Fibroblast of skin of right biceps (primary cell): ENCODE measurements at regions not wholly inside any gene's neighbourhood (a gene's known extent, or its start where the extent isn't known, plus 50 kb on each side); places are given as distances from the start of the nearest gene placed in this dataset.
A peak's percentile ranks its signal among the peaks of the same experiment; 100 is the strongest.
"Not testable (repeated sequence)": the region's sequence is repeated elsewhere in the genome, so short reads cannot be mapped to it uniquely, and the experiment has no call there.

Source experiments
- DNase-seq: peaks from one replicate; pipeline ENCODE4 v3.0.0-alpha.2; 2013

- DNase-seq = no peak
Observed at GRCh38 chr6:130615816-130616215, 211.4 kb upstream of the SMLR1 start.

GRCh38 chr6:130617658-130618057 lies 209.5 kb upstream of the SMLR1 start:
- no peak for DNase-seq

GRCh38 chr6:130618806-130619205 lies 208.4 kb upstream of the SMLR1 start:
- not testable (repeated sequence) for DNase-seq

- peak; percentile 32 for DNase-seq
Observed at GRCh38 chr6:130620338-130620781, 206.8 kb upstream of the SMLR1 start.

GRCh38 chr6:130622142-130622541 lies 205.1 kb upstream of the SMLR1 start:
- no peak for DNase-seq

- no peak for DNase-seq
Observed at GRCh38 chr6:130624046-130624445, 203.2 kb upstream of the SMLR1 start.

- DNase-seq = peak; percentile 73
Observed at GRCh38 chr6:130625825-130626527, 201.2 kb upstream of the SMLR1 start.

GRCh38 chr6:130628862-130629261 lies 198.3 kb upstream of the SMLR1 start:
- DNase-seq = no peak

GRCh38 chr6:130629640-130630039 lies 197.6 kb upstream of the SMLR1 start:
- DNase-seq = no peak

GRCh38 chr6:130632277-130632676 lies 194.9 kb upstream of the SMLR1 start:
- no peak for DNase-seq

GRCh38 chr6:130632897-130633296 lies 194.3 kb upstream of the SMLR1 start:
- no peak for DNase-seq

- no peak for DNase-seq
Observed at GRCh38 chr6:130643361-130643760, 183.8 kb upstream of the SMLR1 start.

- DNase-seq = no peak
Observed at GRCh38 chr6:130644175-130644574, 183.0 kb upstream of the SMLR1 start.

GRCh38 chr6:130644769-130645168 lies 182.4 kb upstream of the SMLR1 start:
- not testable (repeated sequence) for DNase-seq

- DNase-seq = peak; percentile 57
Observed at GRCh38 chr6:130647246-130647645, 180.0 kb upstream of the SMLR1 start.

- peak; percentile 53 for DNase-seq
Observed at GRCh38 chr6:130655586-130655985, 171.6 kb upstream of the SMLR1 start.

GRCh38 chr6:130661077-130661476 lies 166.1 kb upstream of the SMLR1 start:
- no peak for DNase-seq

- DNase-seq = no peak
Observed at GRCh38 chr6:130666786-130667185, 160.4 kb upstream of the SMLR1 start.

GRCh38 chr6:130670142-130670541 lies 157.1 kb upstream of the SMLR1 start:
- peak; percentile 29 for DNase-seq

- no peak for DNase-seq
Observed at GRCh38 chr6:130671119-130671518, 156.1 kb upstream of the SMLR1 start.

- no peak for DNase-seq
Observed at GRCh38 chr6:130671577-130671976, 155.6 kb upstream of the SMLR1 start.

- DNase-seq = no peak
Observed at GRCh38 chr6:130672153-130672552, 155.1 kb upstream of the SMLR1 start.

GRCh38 chr6:130674604-130675003 lies 152.6 kb upstream of the SMLR1 start:
- DNase-seq = no peak

- DNase-seq = peak; percentile 29
Observed at GRCh38 chr6:130675072-130675471, 152.1 kb upstream of the SMLR1 start.
